GM19372 (cell line): ENCODE measurements at regions not wholly inside any gene's neighbourhood (a gene's known extent, or its start where the extent isn't known, plus 50 kb on each side); places are given as distances from the start of the nearest gene placed in this dataset.
"Not testable (repeated sequence)": the region's sequence is repeated elsewhere in the genome, so short reads cannot be mapped to it uniquely, and the experiment has no call there.

Experiments
- ATAC-seq: cut with Tn5 transposase; IDR thresholded peaks from one replicate; pipeline ENCODE4 v1.9.1; 2021; ENCODE audit warnings: mild to moderate bottlenecking, low read depth, moderate library complexity; ENCODE audit not compliant: unreplicated experiment

- ATAC-seq: no peak
Observed at GRCh38 chr6:67812693-67813092, 822.4 kb upstream of the ADGRB3 start.

- ATAC-seq: no peak
Observed at GRCh38 chr6:67812125-67812524, 823.0 kb upstream of the ADGRB3 start.

- no peak for ATAC-seq
Observed at GRCh38 chr6:67811239-67812037, 823.6 kb upstream of the ADGRB3 start.

- not testable (repeated sequence) for ATAC-seq
Observed at GRCh38 chr6:67804808-67805207, 830.3 kb upstream of the ADGRB3 start.

- ATAC-seq: no peak
Observed at GRCh38 chr6:67802771-67803170, 832.3 kb upstream of the ADGRB3 start.

- no peak for ATAC-seq
Observed at GRCh38 chr6:67792996-67793395, 842.1 kb upstream of the ADGRB3 start.

GRCh38 chr6:67790569-67790968 is 844.5 kb upstream of the ADGRB3 start:
- no peak for ATAC-seq

- ATAC-seq: not testable (repeated sequence)
Observed at GRCh38 chr6:67787119-67787518, 848.0 kb upstream of the ADGRB3 start.

GRCh38 chr6:67779876-67780275 is 855.2 kb upstream of the ADGRB3 start:
- ATAC-seq: no peak

- no peak for ATAC-seq
Observed at GRCh38 chr6:67775333-67775732, 859.7 kb upstream of the ADGRB3 start.

- no peak for ATAC-seq
Observed at GRCh38 chr6:67768972-67769371, 866.1 kb upstream of the ADGRB3 start.

GRCh38 chr6:67767046-67767822 is 867.8 kb upstream of the ADGRB3 start:
- ATAC-seq: not testable (repeated sequence)

- no peak for ATAC-seq
Observed at GRCh38 chr6:67766057-67766456, 869.0 kb upstream of the ADGRB3 start.

- no peak for ATAC-seq
Observed at GRCh38 chr6:67759001-67759400, 876.1 kb upstream of the ADGRB3 start.

GRCh38 chr6:67757465-67758033 is 877.5 kb upstream of the ADGRB3 start:
- no peak for ATAC-seq

- ATAC-seq: no peak
Observed at GRCh38 chr6:67748521-67748920, 886.6 kb upstream of the ADGRB3 start.

- no peak for ATAC-seq
Observed at GRCh38 chr6:67736816-67737215, 898.3 kb upstream of the ADGRB3 start.

- ATAC-seq: no peak
Observed at GRCh38 chr6:67736161-67736560, 898.9 kb upstream of the ADGRB3 start.

GRCh38 chr6:67735623-67736022 is 899.5 kb upstream of the ADGRB3 start:
- ATAC-seq: no peak

GRCh38 chr6:67722861-67723261 is 912.2 kb upstream of the ADGRB3 start:
- no peak for ATAC-seq

GRCh38 chr6:67717281-67717680 is 917.8 kb upstream of the ADGRB3 start:
- ATAC-seq: no peak
